ENCODE measurements at regions not wholly inside any gene's neighbourhood (a gene's known extent, or its start where the extent isn't known, plus 50 kb on each side); places are given as distances from the start of the nearest gene placed in this dataset.

- no peak for TF ChIP-seq CTCF (IDR thresholded peaks at IDR 0.05; ENCODE audit: low read length, missing control alignments)
- DNase-seq (ENCODE audit: low read depth) = no peak
- no peak overlapping the region for H3K4me3 ChIP-seq (replicated peaks; ENCODE audit: low read depth, low read length)
Observed at GRCh38 chr9:96158909-96159575, 142.9 kb downstream of the HSD17B3 start.

- H3K4me3 ChIP-seq (replicated peaks; ENCODE audit: low read depth, low read length) = no peak overlapping the region
- TF ChIP-seq CTCF (IDR thresholded peaks at IDR 0.05; ENCODE audit: low read length, missing control alignments) = no peak
- DNase-seq (ENCODE audit: low read depth) = no peak
Observed at GRCh38 chr9:96158147-96158546, 143.8 kb downstream of the HSD17B3 start.

- no peak for DNase-seq (ENCODE audit: low read depth)
- TF ChIP-seq CTCF (IDR thresholded peaks at IDR 0.05; ENCODE audit: low read length, missing control alignments) = no peak
- no peak overlapping the region for H3K4me3 ChIP-seq (replicated peaks; ENCODE audit: low read depth, low read length)
Observed at GRCh38 chr9:96157675-96158074, 144.3 kb downstream of the HSD17B3 start.

GRCh38 chr9:96156171-96156974, 145.6 kb downstream of the HSD17B3 start:
- DNase-seq (ENCODE audit: low read depth) = no peak
- TF ChIP-seq CTCF (IDR thresholded peaks at IDR 0.05; ENCODE audit: low read length, missing control alignments) = no peak
- no peak overlapping the region for H3K4me3 ChIP-seq (replicated peaks; ENCODE audit: low read depth, low read length)

- DNase-seq (ENCODE audit: low read depth) = no peak
- TF ChIP-seq CTCF (IDR thresholded peaks at IDR 0.05; ENCODE audit: low read length, missing control alignments) = no peak
- H3K4me3 ChIP-seq (replicated peaks; ENCODE audit: low read depth, low read length) = no peak overlapping the region
Observed at GRCh38 chr9:96154081-96154480, 147.9 kb downstream of the HSD17B3 start.

GRCh38 chr9:96152550-96152949, 149.4 kb downstream of the HSD17B3 start:
- TF ChIP-seq CTCF (IDR thresholded peaks at IDR 0.05; ENCODE audit: low read length, missing control alignments) = no peak
- DNase-seq (ENCODE audit: low read depth) = no peak

More at GRCh38 chr9:96152550-96152949, 149.4 kb downstream of the HSD17B3 start:
- H3K4me3 ChIP-seq (replicated peaks; ENCODE audit: low read depth, low read length) = no peak overlapping the region
